Ascending aorta (tissue), 2 donors: ENCODE measurements at regions not wholly inside any gene's neighbourhood (a gene's known extent, or its start where the extent isn't known, plus 50 kb on each side); places are given as distances from the start of the nearest gene placed in this dataset.
"Not testable (repeated sequence)": the region's sequence is repeated elsewhere in the genome, so short reads cannot be mapped to it uniquely, and the experiment has no call there.

Experiments
- DNase-seq, 2 donors: peaks; one replicate each; pipeline ENCODE4 v3.0.0-alpha.2; 2019; ENCODE audit warnings: low spot score in 2 of 2
- H3K27ac ChIP-seq, 2 donors: fragments of 200-600 bp; sonication (generic); one replicate each; pipeline ENCODE4 v1.5.1; 2016 to 2017; ENCODE audit warnings: mild to moderate bottlenecking in 1 of 2
- H3K27me3 ChIP-seq: fragments of 200-600 bp; sonication (generic); one replicate; pipeline ENCODE4 v1.5.1; 2017
- H3K36me3 ChIP-seq, 2 donors: fragments of 200-600 bp; sonication (generic); one replicate each; pipeline ENCODE4 v1.5.1; 2016
- H3K4me1 ChIP-seq, 2 donors: fragments of 200-600 bp; sonication (generic); one replicate each; pipeline ENCODE4 v1.5.1; 2016 to 2017; ENCODE audit warnings: mild to moderate bottlenecking in 1 of 2
- H3K4me3 ChIP-seq, 2 donors: fragments of 200-600 bp; sonication (generic); one replicate each; pipeline ENCODE4 v1.5.1; 2016 to 2017; ENCODE audit warnings: mild to moderate bottlenecking in 1 of 2
- H3K9me3 ChIP-seq, 2 donors: fragments of 200-600 bp; sonication (generic); one replicate each; pipeline ENCODE4 v1.5.1; 2016
- CTCF ChIP-seq, 3 experiments: fragments of 200-600 bp in 2 of 3; fragments of 450-650 bp in 1 of 3; sonication (generic) in 2 of 3; IDR thresholded peaks; one replicate each; pipeline ENCODE4 v1.5.1; 2016 to 2019; ENCODE audit warnings: antibody characterized with exemption in 3 of 3, mild to moderate bottlenecking in 1 of 3, moderate library complexity in 1 of 3
- intact Hi-C: fragments of 100-400 bp; cut with DNase I; formaldehyde crosslinking; loops from one replicate; pipeline ENCODE4 v1.15.1; 2023

DNA sequence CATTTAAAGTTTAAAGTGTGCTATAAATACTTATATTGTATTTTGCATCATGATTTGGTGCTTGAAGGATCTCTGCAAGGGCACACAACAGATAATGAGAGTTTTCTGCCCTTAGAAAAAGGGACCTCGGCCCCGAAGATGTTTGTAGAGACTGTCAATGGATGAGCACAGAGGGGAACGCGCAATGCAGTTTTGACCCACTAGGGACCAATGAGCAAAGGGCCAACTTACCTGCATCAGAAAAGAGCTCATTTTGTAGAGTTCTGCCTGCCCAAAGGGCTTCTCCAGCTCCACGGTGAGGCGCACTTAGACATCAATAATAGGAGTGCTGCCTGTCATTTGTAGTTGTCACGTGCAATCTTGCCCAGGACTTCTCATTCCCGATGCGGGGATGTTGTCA lies 91.1 kb downstream of the BUB3 start:
- no peak overlapping the region for H3K4me3 ChIP-seq
- no peak overlapping the region for H3K27ac ChIP-seq
- no peak for DNase-seq
- intact Hi-C loops, result no loop called here
- H3K4me1 ChIP-seq, result no peaks in the 10 kb centered on the region
- no peaks in the 10 kb centered on the region for H3K9me3 ChIP-seq
- no peak for TF ChIP-seq CTCF (IDR thresholded peaks at IDR 0.05)
- no peaks in the 10 kb centered on the region for H3K36me3 ChIP-seq
- no peaks in the 10 kb centered on the region for H3K27me3 ChIP-seq

DNA sequence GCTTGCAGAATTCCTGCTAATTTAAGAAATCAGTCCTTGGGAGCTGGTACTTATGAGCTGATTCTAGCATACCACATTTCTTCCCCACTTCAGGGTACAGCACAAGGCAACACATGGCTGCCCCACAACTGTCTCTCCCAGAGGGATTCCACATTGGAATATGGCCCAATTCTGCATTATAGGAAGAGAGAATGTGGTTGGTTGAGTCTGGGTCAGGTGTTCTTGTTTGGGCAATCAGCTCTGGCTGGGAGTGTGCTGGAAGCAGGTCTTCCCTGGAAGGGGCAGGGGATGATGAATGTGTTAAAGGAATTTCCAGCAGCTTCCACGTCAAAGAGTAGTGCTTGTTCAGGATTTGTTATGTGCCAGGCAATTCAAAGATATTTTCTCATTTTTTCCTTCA lies 95.7 kb downstream of the BUB3 start:
- H3K36me3 ChIP-seq, result no peaks in the 10 kb centered on the region
- no peak overlapping the region for H3K4me3 ChIP-seq
- no peaks in the 10 kb centered on the region for H3K9me3 ChIP-seq
- no peak for DNase-seq
- intact Hi-C loops, result no loop called here
- H3K27ac ChIP-seq, result no peak overlapping the region
- H3K27me3 ChIP-seq, result no peaks in the 10 kb centered on the region
- H3K4me1 ChIP-seq, result no peaks in the 10 kb centered on the region
- TF ChIP-seq CTCF (IDR thresholded peaks at IDR 0.05), result no peak

- Histone ChIP-seq H3K4me3 (no peak overlapping the region), H3K4me1 (no peaks in the 10 kb centered on the region), H3K36me3 (no peaks in the 10 kb centered on the region), H3K27ac (no peak overlapping the region), H3K9me3 (no peaks in the 10 kb centered on the region), H3K27me3 (no peaks in the 10 kb centered on the region)
- TF ChIP-seq CTCF (IDR thresholded peaks at IDR 0.05), result no peak
- DNase-seq, result no peak
- intact Hi-C loops, result no loop called here
These were observed 96.4 kb downstream of the BUB3 start for GRCh38 chr10:123250640-123251039.

DNA sequence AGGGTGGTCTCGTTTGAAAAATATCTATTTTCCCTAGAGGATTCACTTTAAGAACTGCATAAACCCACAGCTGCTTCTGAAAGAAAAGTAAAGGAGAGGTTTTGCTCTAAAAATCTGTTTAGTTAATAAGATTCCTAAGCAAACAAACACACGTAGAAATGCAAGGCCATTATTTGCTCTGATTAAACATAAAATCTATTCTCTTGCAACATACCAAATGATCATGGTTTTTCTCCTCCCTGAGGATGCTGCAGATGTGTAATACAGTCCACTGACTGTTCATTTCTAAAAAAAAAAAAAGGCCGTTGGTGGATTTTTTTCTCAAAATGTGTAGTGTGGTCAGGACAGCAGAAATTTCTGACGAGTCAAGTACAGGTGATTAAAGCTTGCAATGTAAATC lies 98.6 kb downstream of the BUB3 start:
- Histone ChIP-seq H3K36me3 (no peaks in the 10 kb centered on the region), H3K27me3 (no peaks in the 10 kb centered on the region), H3K4me3 (no peak overlapping the region), H3K9me3 (no peaks in the 10 kb centered on the region), H3K4me1 (no peaks in the 10 kb centered on the region), H3K27ac (no peak overlapping the region)
- intact Hi-C loops, result no loop called here
- no peak for TF ChIP-seq CTCF (IDR thresholded peaks at IDR 0.05)
- no peak for DNase-seq

DNA sequence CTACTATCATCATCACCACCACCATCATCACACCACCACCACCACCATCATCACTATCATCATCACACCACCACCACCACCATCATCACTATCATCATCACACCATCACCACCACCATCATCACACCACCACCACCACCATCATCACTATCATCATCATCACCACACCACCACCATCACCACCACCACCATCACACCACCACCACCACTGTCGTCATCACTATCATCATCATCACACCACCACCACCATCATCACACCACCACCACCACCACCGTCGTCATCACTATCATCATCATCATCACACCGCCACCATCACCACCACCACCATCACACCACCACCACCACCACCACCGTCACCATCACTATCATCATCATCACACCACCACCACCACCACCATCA lies 100.1 kb downstream of the BUB3 start:
- H3K27me3 ChIP-seq, H3K4me1 ChIP-seq, DNase-seq, H3K36me3 ChIP-seq, H3K27ac ChIP-seq, H3K9me3 ChIP-seq, intact Hi-C loops, H3K4me3 ChIP-seq: not testable (repeated sequence)

DNA sequence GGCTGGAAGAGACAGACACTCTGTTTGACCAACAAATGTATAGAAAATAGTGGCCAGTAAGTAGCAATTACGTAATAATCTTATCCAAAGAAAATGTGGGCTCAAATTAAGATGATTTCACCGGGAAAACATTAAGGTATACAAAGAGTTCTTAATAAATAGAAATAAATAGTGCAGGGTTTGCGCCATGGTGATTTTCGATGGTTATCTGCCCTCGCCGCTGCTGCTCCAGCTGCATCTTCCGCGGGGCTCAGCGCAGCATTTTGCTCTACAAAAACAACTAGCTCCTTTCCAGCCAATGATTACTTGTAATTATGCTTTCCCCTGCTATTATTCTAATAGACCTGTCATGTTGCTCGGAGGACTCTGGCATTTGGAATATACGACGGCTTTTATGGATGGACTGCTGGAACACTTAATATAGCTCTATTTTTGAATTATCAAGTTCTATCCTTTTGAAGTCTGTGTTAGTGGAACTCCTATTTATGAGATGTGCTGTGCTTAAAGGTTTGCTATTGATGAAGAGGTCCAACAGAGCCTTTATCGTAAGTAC lies 103.8 kb downstream of the BUB3 start:
- no peak for DNase-seq
- no peak for TF ChIP-seq CTCF (IDR thresholded peaks at IDR 0.05)
- Histone ChIP-seq H3K4me3 (no peak overlapping the region), H3K27ac (no peak overlapping the region), H3K9me3 (no peaks in the 10 kb centered on the region), H3K36me3 (no peaks in the 10 kb centered on the region), H3K27me3 (no peaks in the 10 kb centered on the region), H3K4me1 (no peaks in the 10 kb centered on the region)
- intact Hi-C loops, result no loop called here
